ENCODE measurements at regions not wholly inside any gene's neighbourhood (a gene's known extent, or its start where the extent isn't known, plus 50 kb on each side); places are given as distances from the start of the nearest gene placed in this dataset.

DNA sequence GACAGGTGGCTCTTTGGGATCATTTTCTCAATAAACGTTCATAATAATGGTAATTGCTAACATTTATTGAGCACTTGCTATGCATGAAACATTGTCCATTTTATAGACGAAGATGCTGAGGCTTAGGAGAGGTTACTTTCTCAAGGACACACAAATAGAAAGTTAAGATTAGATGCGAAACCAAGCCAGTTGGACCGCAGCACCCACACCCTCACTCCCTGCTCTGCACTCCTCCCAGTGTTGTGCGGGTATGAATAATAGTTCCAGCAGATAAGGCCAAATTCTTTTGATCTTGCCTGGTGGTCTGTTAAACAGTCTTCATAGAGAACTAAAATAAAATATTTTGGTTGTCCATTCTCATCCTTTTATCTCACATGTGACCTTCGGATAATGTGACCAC, 85.0 kb upstream of the BEND4 start:
- DNase-seq (ENCODE audit: low read depth, low spot score) (no peak), ATAC-seq (no peak)
- no peaks in the 10 kb centered on the region for H3K9me3 ChIP-seq (ENCODE audit: control insufficient read depth, insufficient read depth, low read depth, low read length)
- TF ChIP-seq TCF7L2 (IDR thresholded peaks at IDR 0.05; ENCODE audit: low read depth, low read length) (no peak), SIN3A (IDR thresholded peaks at IDR 0.05; ENCODE audit: borderline replicate concordance, insufficient read depth, low read depth, low read length) (no peak), POLR2AphosphoS5 (IDR thresholded peaks at IDR 0.05; ENCODE audit: low read depth, low read length) (no peak)
- TF ChIP-seq, protein P1, sequence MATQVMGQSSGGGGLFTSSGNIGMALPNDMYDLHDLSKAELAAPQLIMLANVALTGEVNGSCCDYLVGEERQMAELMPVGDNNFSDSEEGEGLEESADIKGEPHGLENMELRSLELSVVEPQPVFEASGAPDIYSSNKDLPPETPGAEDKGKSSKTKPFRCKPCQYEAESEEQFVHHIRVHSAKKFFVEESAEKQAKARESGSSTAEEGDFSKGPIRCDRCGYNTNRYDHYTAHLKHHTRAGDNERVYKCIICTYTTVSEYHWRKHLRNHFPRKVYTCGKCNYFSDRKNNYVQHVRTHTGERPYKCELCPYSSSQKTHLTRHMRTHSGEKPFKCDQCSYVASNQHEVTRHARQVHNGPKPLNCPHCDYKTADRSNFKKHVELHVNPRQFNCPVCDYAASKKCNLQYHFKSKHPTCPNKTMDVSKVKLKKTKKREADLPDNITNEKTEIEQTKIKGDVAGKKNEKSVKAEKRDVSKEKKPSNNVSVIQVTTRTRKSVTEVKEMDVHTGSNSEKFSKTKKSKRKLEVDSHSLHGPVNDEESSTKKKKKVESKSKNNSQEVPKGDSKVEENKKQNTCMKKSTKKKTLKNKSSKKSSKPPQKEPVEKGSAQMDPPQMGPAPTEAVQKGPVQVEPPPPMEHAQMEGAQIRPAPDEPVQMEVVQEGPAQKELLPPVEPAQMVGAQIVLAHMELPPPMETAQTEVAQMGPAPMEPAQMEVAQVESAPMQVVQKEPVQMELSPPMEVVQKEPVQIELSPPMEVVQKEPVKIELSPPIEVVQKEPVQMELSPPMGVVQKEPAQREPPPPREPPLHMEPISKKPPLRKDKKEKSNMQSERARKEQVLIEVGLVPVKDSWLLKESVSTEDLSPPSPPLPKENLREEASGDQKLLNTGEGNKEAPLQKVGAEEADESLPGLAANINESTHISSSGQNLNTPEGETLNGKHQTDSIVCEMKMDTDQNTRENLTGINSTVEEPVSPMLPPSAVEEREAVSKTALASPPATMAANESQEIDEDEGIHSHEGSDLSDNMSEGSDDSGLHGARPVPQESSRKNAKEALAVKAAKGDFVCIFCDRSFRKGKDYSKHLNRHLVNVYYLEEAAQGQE (IDR thresholded peaks at IDR 0.05; ENCODE audit: insufficient read depth in 1 of 2, low read depth in 2 of 2, low read length in 1 of 2), result no peak
- TF ChIP-seq, protein P2, sequence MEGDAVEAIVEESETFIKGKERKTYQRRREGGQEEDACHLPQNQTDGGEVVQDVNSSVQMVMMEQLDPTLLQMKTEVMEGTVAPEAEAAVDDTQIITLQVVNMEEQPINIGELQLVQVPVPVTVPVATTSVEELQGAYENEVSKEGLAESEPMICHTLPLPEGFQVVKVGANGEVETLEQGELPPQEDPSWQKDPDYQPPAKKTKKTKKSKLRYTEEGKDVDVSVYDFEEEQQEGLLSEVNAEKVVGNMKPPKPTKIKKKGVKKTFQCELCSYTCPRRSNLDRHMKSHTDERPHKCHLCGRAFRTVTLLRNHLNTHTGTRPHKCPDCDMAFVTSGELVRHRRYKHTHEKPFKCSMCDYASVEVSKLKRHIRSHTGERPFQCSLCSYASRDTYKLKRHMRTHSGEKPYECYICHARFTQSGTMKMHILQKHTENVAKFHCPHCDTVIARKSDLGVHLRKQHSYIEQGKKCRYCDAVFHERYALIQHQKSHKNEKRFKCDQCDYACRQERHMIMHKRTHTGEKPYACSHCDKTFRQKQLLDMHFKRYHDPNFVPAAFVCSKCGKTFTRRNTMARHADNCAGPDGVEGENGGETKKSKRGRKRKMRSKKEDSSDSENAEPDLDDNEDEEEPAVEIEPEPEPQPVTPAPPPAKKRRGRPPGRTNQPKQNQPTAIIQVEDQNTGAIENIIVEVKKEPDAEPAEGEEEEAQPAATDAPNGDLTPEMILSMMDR (IDR thresholded peaks at IDR 0.05), result no peak
- in situ Hi-C loops (cut with HindIII; ENCODE audit: low pct_unique_long_range_greater_than_20kb, low sequenced_read_pairs), result no loop called here
- no peak overlapping the region for H3K27ac ChIP-seq (ENCODE audit: low read length)
- POLR2A ChIA-PET, result no interaction called here
- intact Hi-C loops (cut with micrococcal nuclease; ENCODE audit: unreplicated experiment), result no loop called here
- CTCF ChIA-PET, result no interaction called here
- no TSS peak for BruUV-seq (replicated peaks)
- H3K36me3 ChIP-seq (ENCODE audit: control insufficient read depth, insufficient read depth, low read length), result no peaks in the 10 kb centered on the region
- H3K27me3 ChIP-seq (ENCODE audit: control insufficient read depth, insufficient read depth, low read length), result no peaks in the 10 kb centered on the region
- no peak overlapping the region for H3K4me3 ChIP-seq (ENCODE audit: low read depth in 2 of 2, low read length in 2 of 2)
- no peaks in the 10 kb centered on the region for H3K4me1 ChIP-seq (ENCODE audit: control insufficient read depth, insufficient read depth, low read length)

DNA sequence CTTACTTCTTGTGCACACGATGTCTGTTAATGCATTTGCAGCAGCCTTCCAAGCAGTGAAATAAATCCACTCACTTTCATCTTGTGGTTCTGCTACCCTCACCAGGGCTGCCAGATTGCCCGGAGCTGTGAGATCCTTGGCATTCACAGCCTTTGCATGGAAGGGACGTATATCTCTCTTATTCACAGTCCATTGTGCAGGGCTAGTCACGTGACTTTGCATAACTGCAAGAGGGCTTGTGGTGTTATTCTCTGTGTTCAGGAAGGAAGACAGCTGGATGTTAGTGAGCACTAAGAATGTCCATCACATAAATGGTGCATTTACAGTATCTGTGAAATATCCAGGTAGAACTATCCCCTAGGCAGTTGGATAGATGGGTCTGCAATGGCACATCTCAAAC, 96.5 kb upstream of the BEND4 start:
- TF ChIP-seq SIN3A (IDR thresholded peaks at IDR 0.05; ENCODE audit: borderline replicate concordance, insufficient read depth, low read depth, low read length), result no peak
- TF ChIP-seq, protein P2 (IDR thresholded peaks at IDR 0.05), result no peak
- no peak for TF ChIP-seq TCF7L2 (IDR thresholded peaks at IDR 0.05; ENCODE audit: low read depth, low read length)
- no peak for TF ChIP-seq POLR2AphosphoS5 (IDR thresholded peaks at IDR 0.05; ENCODE audit: low read depth, low read length)
- TF ChIP-seq, protein P1 (IDR thresholded peaks at IDR 0.05; ENCODE audit: insufficient read depth in 1 of 2, low read depth in 2 of 2, low read length in 1 of 2), result no peak
- no peaks in the 10 kb centered on the region for H3K9me3 ChIP-seq (ENCODE audit: control insufficient read depth, insufficient read depth, low read depth, low read length)
- no peak overlapping the region for H3K4me3 ChIP-seq (ENCODE audit: low read depth in 2 of 2, low read length in 2 of 2)
- H3K4me1 ChIP-seq (ENCODE audit: control insufficient read depth, insufficient read depth, low read length), result no peaks in the 10 kb centered on the region
- BruUV-seq (replicated peaks), result no TSS peak
- H3K27me3 ChIP-seq (ENCODE audit: control insufficient read depth, insufficient read depth, low read length), result no peaks in the 10 kb centered on the region
- H3K36me3 ChIP-seq (ENCODE audit: control insufficient read depth, insufficient read depth, low read length), result no peaks in the 10 kb centered on the region
- POLR2A ChIA-PET, result no interaction called here
- no peak overlapping the region for H3K27ac ChIP-seq (ENCODE audit: low read length)
- intact Hi-C loops (cut with micrococcal nuclease; ENCODE audit: unreplicated experiment), result no loop called here
- no peak for DNase-seq (ENCODE audit: low read depth, low spot score)
- ATAC-seq, result no peak
- in situ Hi-C loops (cut with HindIII; ENCODE audit: low pct_unique_long_range_greater_than_20kb, low sequenced_read_pairs), result no loop called here
- CTCF ChIA-PET, result no interaction called here

Data from Panc1 (cell line).